ENCODE measurements at regions not wholly inside any gene's neighbourhood (a gene's known extent, or its start where the extent isn't known, plus 50 kb on each side); places are given as distances from the start of the nearest gene placed in this dataset.

GRCh38 chr21:35933466-35933865, 126.9 kb downstream of the SETD4 start:
- peak; percentile 61 for DNase-seq

- DNase-seq = peak; percentile 58
Measured at GRCh38 chr21:35932232-35932911, 128.0 kb downstream of the SETD4 start.

GRCh38 chr21:35929901-35930300, 130.4 kb downstream of the SETD4 start:
- no peak for DNase-seq

GRCh38 chr21:35927262-35927661, 133.1 kb downstream of the SETD4 start:
- DNase-seq = no peak

GRCh38 chr21:35926003-35926740, 134.2 kb downstream of the SETD4 start:
- DNase-seq = no peak

- no peak for DNase-seq
Measured at GRCh38 chr21:35925497-35925896, 134.8 kb downstream of the SETD4 start.

GRCh38 chr21:35924714-35925301, 135.5 kb downstream of the SETD4 start:
- peak; percentile 3 for DNase-seq

- DNase-seq = no peak
Measured at GRCh38 chr21:35923971-35924370, 136.4 kb downstream of the SETD4 start.

GRCh38 chr21:35922618-35923017, 137.7 kb downstream of the SETD4 start:
- DNase-seq = no peak

GRCh38 chr21:35921471-35921870, 138.9 kb downstream of the SETD4 start:
- no peak for DNase-seq

- no peak for DNase-seq
Measured at GRCh38 chr21:35920436-35920835, 139.9 kb downstream of the SETD4 start.

GRCh38 chr21:35915030-35915429, 145.3 kb downstream of the SETD4 start:
- no peak for DNase-seq

GRCh38 chr21:35911412-35912191, 148.7 kb downstream of the SETD4 start:
- DNase-seq = no peak

- no peak for DNase-seq
Measured at GRCh38 chr21:35909456-35910223, 150.7 kb downstream of the SETD4 start.

GRCh38 chr21:35908311-35909078, 151.8 kb downstream of the SETD4 start:
- no peak for DNase-seq

- no peak for DNase-seq
Measured at GRCh38 chr21:35906586-35906985, 153.7 kb downstream of the SETD4 start.

- DNase-seq = no peak
Measured at GRCh38 chr21:35905963-35906345, 154.4 kb downstream of the SETD4 start.

GRCh38 chr21:35905096-35905962, 155.0 kb downstream of the SETD4 start:
- DNase-seq = peak; percentile 13

- no peak for DNase-seq
Measured at GRCh38 chr21:35900539-35900938, 159.8 kb downstream of the SETD4 start.

GRCh38 chr21:35896060-35896459, 164.3 kb downstream of the SETD4 start:
- DNase-seq = no peak

- no peak for DNase-seq
Measured at GRCh38 chr21:35895598-35895997, 164.7 kb downstream of the SETD4 start.

Data from CD4-positive, alpha-beta T cell treated with Interferon gamma for 1 hour (primary cell).